ENCODE measurements at regions not wholly inside any gene's neighbourhood (a gene's known extent, or its start where the extent isn't known, plus 50 kb on each side); places are given as distances from the start of the nearest gene placed in this dataset.

DNA sequence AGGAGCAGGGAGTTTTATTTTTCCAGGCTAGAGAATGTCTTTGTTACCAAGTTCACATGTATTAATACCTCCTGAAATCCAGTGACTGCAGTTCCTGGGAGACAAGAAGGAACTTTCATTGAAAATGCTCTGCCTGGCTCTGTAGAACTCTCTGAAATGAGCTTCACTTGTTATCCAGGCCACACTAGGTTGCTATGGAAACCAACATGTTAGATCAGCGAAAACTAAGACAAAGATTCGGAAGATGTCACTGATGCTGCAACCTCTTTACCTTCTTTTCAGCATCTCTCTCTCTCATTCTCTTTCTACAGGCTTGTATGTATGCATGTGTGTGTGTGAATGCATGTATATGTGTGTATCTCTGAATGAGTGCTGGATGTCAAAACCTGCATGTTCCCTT lies 218.5 kb downstream of the TRIB2 start:
- TF ChIP-seq, protein P1, sequence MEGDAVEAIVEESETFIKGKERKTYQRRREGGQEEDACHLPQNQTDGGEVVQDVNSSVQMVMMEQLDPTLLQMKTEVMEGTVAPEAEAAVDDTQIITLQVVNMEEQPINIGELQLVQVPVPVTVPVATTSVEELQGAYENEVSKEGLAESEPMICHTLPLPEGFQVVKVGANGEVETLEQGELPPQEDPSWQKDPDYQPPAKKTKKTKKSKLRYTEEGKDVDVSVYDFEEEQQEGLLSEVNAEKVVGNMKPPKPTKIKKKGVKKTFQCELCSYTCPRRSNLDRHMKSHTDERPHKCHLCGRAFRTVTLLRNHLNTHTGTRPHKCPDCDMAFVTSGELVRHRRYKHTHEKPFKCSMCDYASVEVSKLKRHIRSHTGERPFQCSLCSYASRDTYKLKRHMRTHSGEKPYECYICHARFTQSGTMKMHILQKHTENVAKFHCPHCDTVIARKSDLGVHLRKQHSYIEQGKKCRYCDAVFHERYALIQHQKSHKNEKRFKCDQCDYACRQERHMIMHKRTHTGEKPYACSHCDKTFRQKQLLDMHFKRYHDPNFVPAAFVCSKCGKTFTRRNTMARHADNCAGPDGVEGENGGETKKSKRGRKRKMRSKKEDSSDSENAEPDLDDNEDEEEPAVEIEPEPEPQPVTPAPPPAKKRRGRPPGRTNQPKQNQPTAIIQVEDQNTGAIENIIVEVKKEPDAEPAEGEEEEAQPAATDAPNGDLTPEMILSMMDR (IDR thresholded peaks at IDR 0.05) = no peak
- peak overlapping the region in 1 of 2 donors; percentile 38 for H3K27ac ChIP-seq
- intact Hi-C loops (cut with DNase I) = loop anchor here (10.0 kb wide), 1 partner anchor 400 kb away; no protein-coding TSS in a partner anchor
- no peaks in the 10 kb centered on the region for H3K36me3 ChIP-seq
- no peak for DNase-seq (ENCODE audit: low spot score in 2 of 2)
- no peaks in the 10 kb centered on the region for H3K4me1 ChIP-seq
- H3K27me3 ChIP-seq = no peaks in the 10 kb centered on the region
- no peaks in the 10 kb centered on the region for H3K9me3 ChIP-seq
- H3K4me3 ChIP-seq = no peak overlapping the region

DNA sequence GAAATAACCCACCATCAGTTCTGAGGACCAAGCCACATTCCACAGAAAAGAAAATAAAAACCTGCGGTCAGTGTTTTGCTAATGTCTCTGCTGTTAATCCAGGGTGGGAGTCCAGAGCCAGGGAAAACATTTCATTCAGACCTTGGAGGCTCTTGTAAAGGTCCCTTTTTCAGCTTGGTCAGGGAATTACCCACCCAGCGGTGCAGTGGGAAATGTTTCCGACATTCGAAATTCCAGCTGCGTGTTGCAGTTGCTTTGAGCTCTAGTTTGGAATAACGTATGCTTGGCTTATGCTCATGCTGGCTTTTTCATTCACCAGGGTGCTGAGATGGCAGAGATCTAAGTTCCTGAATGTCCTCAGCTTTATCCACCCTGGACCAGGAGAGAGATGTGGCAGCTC lies 219.1 kb downstream of the TRIB2 start:
- Histone ChIP-seq H3K4me3 (peak overlapping the region in 1 of 2 donors; percentile 36), H3K27ac (peak overlapping the region in 1 of 2 donors; percentile 38), H3K4me1 (no peaks in the 10 kb centered on the region), H3K27me3 (no peaks in the 10 kb centered on the region), H3K36me3 (no peaks in the 10 kb centered on the region), H3K9me3 (no peaks in the 10 kb centered on the region)
- DNase-seq (ENCODE audit: low spot score in 2 of 2) = no peak
- intact Hi-C loops (cut with DNase I) = loop anchor here (10.0 kb wide), 1 partner anchor 401 kb away; no protein-coding TSS in a partner anchor
- TF ChIP-seq, protein P1 (IDR thresholded peaks at IDR 0.05) = no peak

- H3K4me3 ChIP-seq = no peak overlapping the region
- no peaks in the 10 kb centered on the region for H3K36me3 ChIP-seq
- no peaks in the 10 kb centered on the region for H3K9me3 ChIP-seq
- no peaks in the 10 kb centered on the region for H3K4me1 ChIP-seq
- no peak overlapping the region for H3K27ac ChIP-seq
- TF ChIP-seq, protein P1 (IDR thresholded peaks at IDR 0.05) = no peak
- intact Hi-C loops (cut with DNase I) = no loop called here
- H3K27me3 ChIP-seq = no peaks in the 10 kb centered on the region
- DNase-seq (ENCODE audit: low spot score in 2 of 2) = no peak
Observed at GRCh38 chr2:12941203-12941602, 224.5 kb downstream of the TRIB2 start.

DNA sequence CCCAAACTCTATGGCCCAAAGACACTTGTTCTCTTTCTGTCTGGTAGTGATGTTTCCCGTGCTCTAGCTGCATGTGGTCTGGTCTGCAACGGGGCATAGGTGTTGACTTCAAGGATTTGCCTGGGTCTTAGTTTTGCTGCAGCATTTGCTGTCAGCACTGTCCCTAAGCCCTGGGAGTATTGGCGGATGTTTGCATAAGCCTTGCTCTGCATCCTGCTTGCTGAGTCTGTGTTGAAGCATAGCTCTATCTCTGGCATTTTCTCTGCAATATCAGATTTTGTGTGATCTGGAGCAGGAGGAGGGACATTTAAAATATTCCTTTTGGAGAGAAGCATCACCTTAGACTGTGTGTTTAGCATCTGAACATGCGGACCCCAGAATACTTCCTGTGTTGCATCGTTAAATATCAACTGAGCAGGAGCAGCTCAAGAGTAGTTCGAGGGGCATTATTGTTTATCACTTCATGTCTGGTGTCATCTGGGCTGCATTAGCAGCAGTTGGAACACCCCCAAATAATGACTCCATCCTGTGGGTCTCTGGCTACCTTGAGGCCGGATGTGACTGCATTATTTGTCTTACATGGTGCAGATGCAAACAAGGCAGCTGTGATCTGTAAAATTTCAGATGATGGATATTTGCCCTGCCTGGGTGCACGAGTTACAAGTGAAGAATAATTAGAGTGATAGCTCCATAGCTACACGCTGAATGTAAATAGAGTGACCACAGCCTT lies 231.7 kb downstream of the TRIB2 start:
- no peak overlapping the region for H3K4me3 ChIP-seq
- H3K4me1 ChIP-seq = no peaks in the 10 kb centered on the region
- no peaks in the 10 kb centered on the region for H3K36me3 ChIP-seq
- no peak for DNase-seq (ENCODE audit: low spot score in 2 of 2)
- TF ChIP-seq, protein P1 (IDR thresholded peaks at IDR 0.05) = no peak
- no peaks in the 10 kb centered on the region for H3K27me3 ChIP-seq
- intact Hi-C loops (cut with DNase I) = no loop called here
- H3K27ac ChIP-seq = no peak overlapping the region
- H3K9me3 ChIP-seq = no peaks in the 10 kb centered on the region

- H3K9me3 ChIP-seq = no peaks in the 10 kb centered on the region
- intact Hi-C loops (cut with DNase I) = no loop called here
- H3K27ac ChIP-seq = no peak overlapping the region
- H3K27me3 ChIP-seq = no peaks in the 10 kb centered on the region
- H3K36me3 ChIP-seq = no peaks in the 10 kb centered on the region
- DNase-seq (ENCODE audit: low spot score in 2 of 2) = no peak
- TF ChIP-seq, protein P1 (IDR thresholded peaks at IDR 0.05) = no peak
- H3K4me3 ChIP-seq = no peak overlapping the region
- H3K4me1 ChIP-seq = no peaks in the 10 kb centered on the region
Observed at GRCh38 chr2:12948961-12949353, 232.2 kb downstream of the TRIB2 start.
